ENCODE measurements at regions not wholly inside any gene's neighbourhood (a gene's known extent, or its start where the extent isn't known, plus 50 kb on each side); places are given as distances from the start of the nearest gene placed in this dataset.

- no peak for TF ChIP-seq CTCF (IDR thresholded peaks at IDR 0.05)
- no peak for TF ChIP-seq POLR2A (IDR thresholded peaks at IDR 0.05)
These were observed 256.8 kb upstream of the PMEPA1 start for GRCh38 chr20:57966620-57967019.

Data from esophagus squamous epithelium (tissue), 4 donors.